GM19452 (cell line): ENCODE measurements at regions not wholly inside any gene's neighbourhood (a gene's known extent, or its start where the extent isn't known, plus 50 kb on each side); places are given as distances from the start of the nearest gene placed in this dataset.

ENCODE experiments used
- ATAC-seq: cut with Tn5 transposase; IDR thresholded peaks from one replicate; pipeline ENCODE4 v1.9.1; 2021; ENCODE audit not compliant: unreplicated experiment

- ATAC-seq, result no peak
Measured at GRCh38 chr6:2384528-2384927, 139.1 kb upstream of the GMDS start.

GRCh38 chr6:2381872-2382661 lies 136.7 kb upstream of the GMDS start:
- no peak for ATAC-seq

- ATAC-seq, result no peak
Measured at GRCh38 chr6:2378891-2379652, 133.7 kb upstream of the GMDS start.

- no peak for ATAC-seq
Measured at GRCh38 chr6:2378046-2378657, 132.7 kb upstream of the GMDS start.

GRCh38 chr6:2376429-2377355 lies 131.3 kb upstream of the GMDS start:
- no peak for ATAC-seq

GRCh38 chr6:2375443-2375842 lies 130.0 kb upstream of the GMDS start:
- ATAC-seq, result no peak

GRCh38 chr6:2369606-2370005 lies 124.2 kb upstream of the GMDS start:
- ATAC-seq, result no peak

- no peak for ATAC-seq
Measured at GRCh38 chr6:2363211-2363610, 117.8 kb upstream of the GMDS start.

- ATAC-seq, result no peak
Measured at GRCh38 chr6:2361195-2361594, 115.8 kb upstream of the GMDS start.

GRCh38 chr6:2360716-2361115 lies 115.3 kb upstream of the GMDS start:
- no peak for ATAC-seq

GRCh38 chr6:2360126-2360525 lies 114.7 kb upstream of the GMDS start:
- ATAC-seq, result no peak

- no peak for ATAC-seq
Measured at GRCh38 chr6:2355150-2355549, 109.7 kb upstream of the GMDS start.

GRCh38 chr6:2354138-2354491 lies 108.7 kb upstream of the GMDS start:
- no peak for ATAC-seq

GRCh38 chr6:2353412-2354137 lies 108.2 kb upstream of the GMDS start:
- no peak for ATAC-seq

- no peak for ATAC-seq
Measured at GRCh38 chr6:2351807-2352431, 106.5 kb upstream of the GMDS start.

- no peak for ATAC-seq
Measured at GRCh38 chr6:2351090-2351489, 105.7 kb upstream of the GMDS start.

GRCh38 chr6:2346078-2346477 lies 100.7 kb upstream of the GMDS start:
- no peak for ATAC-seq

- ATAC-seq, result no peak
Measured at GRCh38 chr6:2344319-2344905, 99.0 kb upstream of the GMDS start.

GRCh38 chr6:2327591-2327990 lies 82.2 kb upstream of the GMDS start:
- ATAC-seq, result no peak
